ENCODE measurements at regions not wholly inside any gene's neighbourhood (a gene's known extent, or its start where the extent isn't known, plus 50 kb on each side); places are given as distances from the start of the nearest gene placed in this dataset.

- H3K4me3 ChIP-seq: no peak overlapping the region
- H3K36me3 ChIP-seq: no peaks in the 10 kb centered on the region
- H3K9me3 ChIP-seq: no peaks in the 10 kb centered on the region
- DNase-seq: no peak
- no peaks in the 10 kb centered on the region for H3K4me1 ChIP-seq
- no peak overlapping the region for H3K27ac ChIP-seq
- TF ChIP-seq CTCF (IDR thresholded peaks at IDR 0.05): no peak
- intact Hi-C loops (cut with DNase I): no loop called here
- H3K9ac ChIP-seq (ENCODE audit: low read depth in 2 of 2, low read length in 2 of 2): no peak overlapping the region
- H3K27me3 ChIP-seq: no peaks in the 10 kb centered on the region
Observed at GRCh38 chr15:91776104-91776503, 77.4 kb upstream of the SLCO3A1 start.

DNA sequence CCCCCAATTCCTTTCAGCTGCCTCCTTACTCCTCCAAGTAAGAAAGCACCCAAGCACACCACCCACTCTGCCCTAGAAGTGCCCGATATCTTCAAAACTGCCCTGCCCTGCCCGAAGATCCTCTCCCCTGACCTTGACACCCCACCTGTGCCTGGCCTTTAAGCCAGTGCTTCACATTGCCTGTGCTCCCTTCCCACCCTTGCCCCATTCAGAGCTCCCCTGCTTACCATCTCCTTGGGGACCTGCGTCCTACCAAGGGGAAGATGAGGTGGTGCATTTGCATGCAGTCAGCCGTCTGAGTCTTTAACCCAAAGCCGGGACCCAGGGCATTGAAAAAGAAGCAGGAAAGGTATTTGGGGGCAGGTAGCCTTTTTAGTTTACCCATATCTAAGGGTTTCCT, 73.5 kb upstream of the SLCO3A1 start:
- Histone ChIP-seq H3K27ac (no peak overlapping the region), H3K9me3 (no peaks in the 10 kb centered on the region), H3K9ac (ENCODE audit: low read depth in 2 of 2, low read length in 2 of 2) (no peak overlapping the region), H3K27me3 (no peaks in the 10 kb centered on the region), H3K4me3 (no peak overlapping the region), H3K36me3 (no peaks in the 10 kb centered on the region), H3K4me1 (no peaks in the 10 kb centered on the region)
- DNase-seq: no peak
- TF ChIP-seq CTCF (IDR thresholded peaks at IDR 0.05): no peak
- intact Hi-C loops (cut with DNase I): no loop called here

DNA sequence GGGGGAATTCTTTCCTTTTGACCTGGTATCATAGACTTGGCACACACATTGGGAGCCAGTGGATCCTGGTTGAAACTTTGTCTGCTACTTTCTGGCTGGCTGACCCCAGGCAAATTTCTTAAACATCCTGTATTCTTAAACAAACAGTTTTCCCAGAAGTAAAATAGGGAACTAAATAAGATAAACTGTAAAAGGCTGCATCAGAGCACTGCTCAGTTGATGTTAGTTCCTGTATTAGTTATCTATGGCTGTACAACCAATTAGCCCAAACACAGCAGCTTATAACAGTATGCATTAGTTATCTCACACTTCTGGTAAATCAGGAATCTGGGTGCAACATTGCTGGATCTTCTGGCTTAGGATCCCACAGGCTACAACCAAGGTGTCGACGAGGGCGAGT, 73.1 kb upstream of the SLCO3A1 start:
- intact Hi-C loops (cut with DNase I): no loop called here
- H3K9ac ChIP-seq (ENCODE audit: low read depth in 2 of 2, low read length in 2 of 2): no peak overlapping the region
- DNase-seq: no peak
- no peak overlapping the region for H3K27ac ChIP-seq
- no peak for TF ChIP-seq CTCF (IDR thresholded peaks at IDR 0.05)
- no peaks in the 10 kb centered on the region for H3K36me3 ChIP-seq
- no peaks in the 10 kb centered on the region for H3K9me3 ChIP-seq
- no peaks in the 10 kb centered on the region for H3K4me1 ChIP-seq
- no peak overlapping the region for H3K4me3 ChIP-seq
- H3K27me3 ChIP-seq: no peaks in the 10 kb centered on the region

DNA sequence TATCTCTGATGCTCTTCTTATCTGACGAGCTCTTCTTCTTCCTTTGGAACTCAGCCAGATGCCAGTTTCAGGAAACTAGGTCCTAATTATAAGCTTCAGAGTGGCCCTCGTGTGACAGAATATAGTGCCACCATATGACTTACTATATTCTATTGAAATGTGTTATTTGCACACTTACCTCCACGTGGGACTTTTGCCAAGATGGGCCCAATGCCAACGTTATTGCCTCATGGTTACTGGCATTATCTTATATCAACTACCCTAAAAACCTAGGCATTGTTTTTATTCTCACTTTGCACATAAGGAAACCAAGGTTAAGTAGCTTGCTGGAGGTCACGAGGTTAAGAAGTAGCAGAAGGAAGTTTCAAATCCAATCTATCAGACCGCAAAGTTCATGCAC, 71.3 kb upstream of the SLCO3A1 start:
- H3K9me3 ChIP-seq: no peaks in the 10 kb centered on the region
- no peak overlapping the region for H3K4me3 ChIP-seq
- H3K36me3 ChIP-seq: no peaks in the 10 kb centered on the region
- no peak for TF ChIP-seq CTCF (IDR thresholded peaks at IDR 0.05)
- no peak overlapping the region for H3K27ac ChIP-seq
- intact Hi-C loops (cut with DNase I): no loop called here
- no peaks in the 10 kb centered on the region for H3K4me1 ChIP-seq
- peak; percentile 20 for DNase-seq
- no peaks in the 10 kb centered on the region for H3K27me3 ChIP-seq
- no peak overlapping the region for H3K9ac ChIP-seq (ENCODE audit: low read depth in 2 of 2, low read length in 2 of 2)

DNA sequence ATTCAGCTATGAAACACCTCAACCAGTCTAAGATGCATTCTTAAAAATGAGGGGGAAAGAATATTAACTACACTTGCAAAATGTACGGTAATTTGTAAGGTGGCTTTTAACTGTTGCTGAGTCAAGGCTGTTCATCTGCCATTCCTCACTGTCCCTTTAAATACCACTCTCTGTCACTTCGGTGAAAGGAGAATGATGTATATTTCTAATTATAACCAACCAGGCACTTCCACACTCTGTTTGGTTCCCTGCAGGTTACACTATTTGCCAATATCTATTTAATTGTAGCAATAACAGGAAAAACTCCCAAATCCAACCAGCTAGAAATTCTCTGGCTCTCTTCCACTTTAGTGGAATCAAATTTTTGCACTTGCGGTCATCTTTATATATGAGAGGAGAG, 70.5 kb upstream of the SLCO3A1 start:
- intact Hi-C loops (cut with DNase I): no loop called here
- Histone ChIP-seq H3K4me1 (no peaks in the 10 kb centered on the region), H3K27ac (no peak overlapping the region), H3K27me3 (no peaks in the 10 kb centered on the region), H3K9ac (ENCODE audit: low read depth in 2 of 2, low read length in 2 of 2) (no peak overlapping the region), H3K4me3 (no peak overlapping the region), H3K36me3 (no peaks in the 10 kb centered on the region), H3K9me3 (no peaks in the 10 kb centered on the region)
- TF ChIP-seq CTCF (IDR thresholded peaks at IDR 0.05): no peak
- no peak for DNase-seq

- Histone ChIP-seq H3K36me3 (no peaks in the 10 kb centered on the region), H3K27ac (no peak overlapping the region), H3K4me3 (no peak overlapping the region), H3K9me3 (no peaks in the 10 kb centered on the region), H3K27me3 (no peaks in the 10 kb centered on the region), H3K9ac (ENCODE audit: low read depth in 2 of 2, low read length in 2 of 2) (no peak overlapping the region), H3K4me1 (no peaks in the 10 kb centered on the region)
- no peak for DNase-seq
- TF ChIP-seq CTCF (IDR thresholded peaks at IDR 0.05): no peak
- intact Hi-C loops (cut with DNase I): no loop called here
Observed at GRCh38 chr15:91783451-91783850, 70.1 kb upstream of the SLCO3A1 start.
